ENCODE measurements at regions not wholly inside any gene's neighbourhood (a gene's known extent, or its start where the extent isn't known, plus 50 kb on each side); places are given as distances from the start of the nearest gene placed in this dataset.

DNA sequence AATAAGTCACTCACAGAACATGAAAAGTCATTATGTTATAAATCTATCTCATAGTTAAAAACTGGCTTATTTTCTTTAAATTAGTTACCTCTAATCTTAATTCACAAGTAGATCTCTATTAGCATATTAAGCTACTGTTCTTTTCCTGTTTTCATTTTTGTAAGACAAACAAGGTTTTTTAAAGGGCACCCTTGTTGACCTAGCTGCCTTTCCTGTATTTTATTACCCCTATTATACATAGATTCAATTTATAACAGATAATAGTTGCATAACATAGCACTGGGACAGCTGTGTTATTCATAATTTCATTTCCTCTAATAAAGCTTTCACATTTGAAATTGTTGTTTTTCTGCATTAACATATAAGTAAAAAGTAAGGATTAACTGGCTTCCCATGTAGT is 1500.7 kb upstream of the FLRT2 start:
- Histone ChIP-seq H3K27me3 (replicated peaks; ENCODE audit: insufficient read depth) (no peaks in the 10 kb centered on the region), H3K9me2 (ENCODE audit: insufficient read depth) (no peaks in the 10 kb centered on the region), H3K9me3 (ENCODE audit: low read depth) (no peaks in the 10 kb centered on the region), H3K36me3 (ENCODE audit: low read depth) (no peaks in the 10 kb centered on the region), H3K9ac (no peak overlapping the region), H4K20me1 (ENCODE audit: insufficient read depth) (no peaks in the 10 kb centered on the region), H3K4me3 (no peak overlapping the region), H3K27ac (no peak overlapping the region), H3F3A (ENCODE audit: insufficient read depth) (no peaks in the 10 kb centered on the region), H3K4me1 (ENCODE audit: insufficient read depth) (no peaks in the 10 kb centered on the region), H3K79me2 (ENCODE audit: insufficient read depth) (no peaks in the 10 kb centered on the region), H2AFZ (no peak overlapping the region), H3K4me2 (ENCODE audit: unreplicated experiment) (no peak overlapping the region)
- TF ChIP-seq EZH2phosphoT487 (IDR thresholded peaks at IDR 0.05; ENCODE audit: insufficient read depth, low read depth) = no peak
- TF ChIP-seq EZH2 (IDR thresholded peaks at IDR 0.05; ENCODE audit: insufficient read depth, poor library complexity, severe bottlenecking) = no peak
- no peak for DNase-seq
- in situ Hi-C loops (cut with MboI) = no loop called here

DNA sequence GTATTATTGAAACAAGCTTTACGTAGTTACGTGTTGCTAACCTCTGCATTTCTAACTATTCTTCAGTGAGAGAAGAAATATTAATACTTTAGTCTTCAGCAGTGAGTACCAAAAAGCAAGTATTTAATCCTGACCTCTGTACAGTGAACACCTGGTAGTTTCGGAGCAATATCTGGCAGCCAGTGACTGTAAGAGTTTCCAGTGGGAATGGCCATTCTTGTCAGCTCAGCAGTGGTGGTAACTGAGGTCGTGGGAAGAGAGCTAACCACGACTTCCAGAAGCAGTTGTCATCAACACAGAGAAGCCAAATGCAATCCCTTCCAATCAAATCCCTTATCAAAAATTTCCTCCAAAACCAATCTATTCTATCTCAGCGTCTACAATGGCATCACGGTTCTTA is 1500.2 kb upstream of the FLRT2 start:
- no peaks in the 10 kb centered on the region for H4K20me1 ChIP-seq (ENCODE audit: insufficient read depth)
- WGBS, 2 experiments (ENCODE audit: low coverage in 1 of 2, low lambda C conversion rate in 2 of 2, missing lambda C conversion rate in 2 of 2) = 35 to 40% methylated on average over 7 of the region's 7 CpGs
- H3K36me3 ChIP-seq (ENCODE audit: low read depth) = no peaks in the 10 kb centered on the region
- H3K4me2 ChIP-seq (ENCODE audit: unreplicated experiment) = no peak overlapping the region
- H3F3A ChIP-seq (ENCODE audit: insufficient read depth) = no peaks in the 10 kb centered on the region
- H2AFZ ChIP-seq = no peak overlapping the region
- no peaks in the 10 kb centered on the region for H3K27me3 ChIP-seq (replicated peaks; ENCODE audit: insufficient read depth)
- H3K9me2 ChIP-seq (ENCODE audit: insufficient read depth) = no peaks in the 10 kb centered on the region
- no peak overlapping the region for H3K4me3 ChIP-seq
- in situ Hi-C loops (cut with MboI) = no loop called here
- TF ChIP-seq EZH2phosphoT487 (IDR thresholded peaks at IDR 0.05; ENCODE audit: insufficient read depth, low read depth) (no peak), EZH2 (IDR thresholded peaks at IDR 0.05; ENCODE audit: insufficient read depth, poor library complexity, severe bottlenecking) (no peak)
- H3K79me2 ChIP-seq (ENCODE audit: insufficient read depth) = no peaks in the 10 kb centered on the region
- no peaks in the 10 kb centered on the region for H3K9me3 ChIP-seq (ENCODE audit: low read depth)
- DNase-seq = no peak
- H3K9ac ChIP-seq = no peak overlapping the region
- H3K4me1 ChIP-seq (ENCODE audit: insufficient read depth) = no peaks in the 10 kb centered on the region
- no peak overlapping the region for H3K27ac ChIP-seq

DNA sequence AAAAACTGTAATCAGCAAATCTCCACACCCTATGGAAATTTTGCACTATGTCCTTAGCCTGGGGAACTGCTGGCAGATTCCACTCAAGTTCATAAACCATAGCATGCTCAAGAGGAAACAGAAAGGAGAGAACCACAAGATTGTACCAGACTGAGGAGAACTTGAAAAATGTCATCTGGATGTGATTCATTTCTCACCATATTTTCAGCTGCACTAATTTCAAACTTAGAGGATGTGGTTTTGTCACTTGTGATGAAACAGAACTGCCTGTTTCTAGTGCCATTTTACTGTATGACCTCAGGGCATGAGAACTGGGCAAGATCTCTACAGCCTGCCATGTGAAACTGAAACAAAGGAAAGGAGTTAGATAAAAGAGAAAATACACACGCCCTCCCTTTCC is 1493.1 kb upstream of the FLRT2 start:
- Histone ChIP-seq H2AFZ (no peak overlapping the region), H3K9me2 (ENCODE audit: insufficient read depth) (no peaks in the 10 kb centered on the region), H3K4me1 (ENCODE audit: insufficient read depth) (no peaks in the 10 kb centered on the region), H4K20me1 (ENCODE audit: insufficient read depth) (no peaks in the 10 kb centered on the region), H3K27ac (no peak overlapping the region), H3K4me2 (ENCODE audit: unreplicated experiment) (no peak overlapping the region), H3K79me2 (ENCODE audit: insufficient read depth) (no peaks in the 10 kb centered on the region), H3F3A (ENCODE audit: insufficient read depth) (no peaks in the 10 kb centered on the region), H3K4me3 (no peak overlapping the region), H3K27me3 (replicated peaks; ENCODE audit: insufficient read depth) (no peaks in the 10 kb centered on the region), H3K9ac (no peak overlapping the region), H3K9me3 (ENCODE audit: low read depth) (no peaks in the 10 kb centered on the region), H3K36me3 (ENCODE audit: low read depth) (no peaks in the 10 kb centered on the region)
- no peak for DNase-seq
- TF ChIP-seq EZH2phosphoT487 (IDR thresholded peaks at IDR 0.05; ENCODE audit: insufficient read depth, low read depth) = no peak
- no peak for TF ChIP-seq EZH2 (IDR thresholded peaks at IDR 0.05; ENCODE audit: insufficient read depth, poor library complexity, severe bottlenecking)
- in situ Hi-C loops (cut with MboI) = no loop called here
- WGBS, 2 experiments (ENCODE audit: low coverage in 1 of 2, low lambda C conversion rate in 2 of 2, missing lambda C conversion rate in 2 of 2) = 15 to 16% methylated on average over 1 of the region's 1 CpG

DNA sequence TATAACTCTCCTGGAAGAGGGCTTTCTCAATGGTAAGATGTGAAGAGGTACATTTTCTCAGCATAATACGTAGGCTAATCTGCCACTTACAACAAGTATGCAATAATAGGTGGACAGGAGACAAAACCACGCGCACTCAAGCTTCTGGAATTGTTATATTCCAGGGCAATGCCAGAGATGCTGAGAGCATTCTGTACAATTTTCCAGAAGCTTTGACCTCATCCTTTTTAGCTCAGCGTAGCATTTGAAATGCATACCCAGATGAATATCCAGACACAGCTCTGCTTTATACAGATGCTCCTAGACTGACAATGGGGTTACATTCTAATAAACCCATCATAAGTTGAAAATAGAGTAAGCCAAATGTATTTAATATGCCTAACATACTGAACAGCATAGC is 1492.4 kb upstream of the FLRT2 start:
- no peaks in the 10 kb centered on the region for H3K36me3 ChIP-seq (ENCODE audit: low read depth)
- no peaks in the 10 kb centered on the region for H3K9me3 ChIP-seq (ENCODE audit: low read depth)
- no peaks in the 10 kb centered on the region for H3K9me2 ChIP-seq (ENCODE audit: insufficient read depth)
- no peak overlapping the region for H3K9ac ChIP-seq
- DNase-seq = no peak
- in situ Hi-C loops (cut with MboI) = no loop called here
- H3K27ac ChIP-seq = no peak overlapping the region
- 48 to 57% methylated on average over 4 of the region's 4 CpGs for WGBS, 2 experiments (ENCODE audit: low coverage in 1 of 2, low lambda C conversion rate in 2 of 2, missing lambda C conversion rate in 2 of 2)
- no peaks in the 10 kb centered on the region for H3K27me3 ChIP-seq (replicated peaks; ENCODE audit: insufficient read depth)
- H3K4me3 ChIP-seq = no peak overlapping the region
- TF ChIP-seq EZH2 (IDR thresholded peaks at IDR 0.05; ENCODE audit: insufficient read depth, poor library complexity, severe bottlenecking) (no peak), EZH2phosphoT487 (IDR thresholded peaks at IDR 0.05; ENCODE audit: insufficient read depth, low read depth) (no peak)
- H3K4me2 ChIP-seq (ENCODE audit: unreplicated experiment) = no peak overlapping the region
- no peak overlapping the region for H2AFZ ChIP-seq
- H3F3A ChIP-seq (ENCODE audit: insufficient read depth) = no peaks in the 10 kb centered on the region
- H3K4me1 ChIP-seq (ENCODE audit: insufficient read depth) = no peaks in the 10 kb centered on the region
- H4K20me1 ChIP-seq (ENCODE audit: insufficient read depth) = no peaks in the 10 kb centered on the region
- H3K79me2 ChIP-seq (ENCODE audit: insufficient read depth) = no peaks in the 10 kb centered on the region

DNA sequence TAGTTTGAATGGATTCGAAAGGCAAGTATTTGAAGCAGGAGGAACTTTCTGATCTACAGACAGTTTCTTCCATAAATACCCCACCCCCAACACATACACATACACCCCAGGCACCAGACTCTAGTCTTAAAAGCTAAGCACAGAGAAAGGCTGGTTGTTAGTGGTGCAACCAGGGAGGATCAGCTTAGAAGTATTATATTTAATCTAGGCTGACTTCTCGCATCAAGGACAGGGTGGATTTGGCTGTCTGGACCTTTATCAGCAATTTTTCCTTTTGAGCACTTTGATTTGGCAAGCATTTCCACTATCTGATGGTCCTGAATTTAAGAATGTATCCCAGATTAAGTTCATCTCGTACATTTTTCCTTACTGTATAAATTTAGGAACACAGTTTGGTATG is 1489.8 kb upstream of the FLRT2 start:
- Histone ChIP-seq H2AFZ (no peak overlapping the region), H3K79me2 (ENCODE audit: insufficient read depth) (no peaks in the 10 kb centered on the region), H3K4me1 (ENCODE audit: insufficient read depth) (no peaks in the 10 kb centered on the region), H3K9ac (no peak overlapping the region), H3K27me3 (replicated peaks; ENCODE audit: insufficient read depth) (no peaks in the 10 kb centered on the region), H3F3A (ENCODE audit: insufficient read depth) (no peaks in the 10 kb centered on the region), H3K27ac (no peak overlapping the region), H3K4me3 (no peak overlapping the region), H3K9me3 (ENCODE audit: low read depth) (no peaks in the 10 kb centered on the region), H3K9me2 (ENCODE audit: insufficient read depth) (no peaks in the 10 kb centered on the region), H3K36me3 (ENCODE audit: low read depth) (no peaks in the 10 kb centered on the region), H3K4me2 (ENCODE audit: unreplicated experiment) (no peak overlapping the region), H4K20me1 (ENCODE audit: insufficient read depth) (no peaks in the 10 kb centered on the region)
- 50 to 51% methylated on average over 3 of the region's 3 CpGs for WGBS, 2 experiments (ENCODE audit: low coverage in 1 of 2, low lambda C conversion rate in 2 of 2, missing lambda C conversion rate in 2 of 2)
- in situ Hi-C loops (cut with MboI) = no loop called here
- no peak for TF ChIP-seq EZH2 (IDR thresholded peaks at IDR 0.05; ENCODE audit: insufficient read depth, poor library complexity, severe bottlenecking)
- TF ChIP-seq EZH2phosphoT487 (IDR thresholded peaks at IDR 0.05; ENCODE audit: insufficient read depth, low read depth) = no peak
- DNase-seq = no peak
